Mesenchymal stem cell (in vitro differentiated cells and primary cell): ENCODE measurements at regions not wholly inside any gene's neighbourhood (a gene's known extent, or its start where the extent isn't known, plus 50 kb on each side); places are given as distances from the start of the nearest gene placed in this dataset.

ENCODE experiments used
- DNase-seq: peaks from one replicate; pipeline ENCODE4 v3.0.0-alpha.2; 2013
- H2AFZ ChIP-seq: one replicate; pipeline ENCODE4 v1.6.1; 2013; ENCODE audit warnings: low read depth, mild to moderate bottlenecking, control low read depth, inconsistent platforms, low read length, moderate library complexity
- H2AK5ac ChIP-seq: 2 replicates; pipeline ENCODE4 v1.6.1; 2013; ENCODE audit warnings: low read length, moderate library complexity, mild to moderate bottlenecking, inconsistent platforms; ENCODE audit not compliant: severe bottlenecking
- H2BK120ac ChIP-seq: one replicate; pipeline ENCODE4 v1.6.1; 2013; ENCODE audit warnings: low read depth, mild to moderate bottlenecking, inconsistent platforms, low read length, moderate library complexity
- H2BK12ac ChIP-seq, 2 experiments: one replicate each; pipeline ENCODE4 v1.6.1; 2013; ENCODE audit warnings: inconsistent platforms in 2 of 2, low read length in 2 of 2, mild to moderate bottlenecking in 2 of 2, moderate library complexity in 2 of 2, control low read depth in 1 of 2
- H2BK15ac ChIP-seq: one replicate; pipeline ENCODE4 v1.6.1; 2013; ENCODE audit warnings: mild to moderate bottlenecking, low read depth, inconsistent platforms; ENCODE audit not compliant: poor library complexity, severe bottlenecking
- H2BK5ac ChIP-seq: 2 replicates; pipeline ENCODE4 v1.6.1; 2013; ENCODE audit warnings: low read depth, mild to moderate bottlenecking, low read length, control low read depth, inconsistent platforms; ENCODE audit not compliant: poor library complexity, severe bottlenecking
- H3K14ac ChIP-seq, 2 experiments: one replicate each; pipeline ENCODE4 v1.6.1; 2013; ENCODE audit warnings: inconsistent platforms in 2 of 2, low read length in 2 of 2, control low read depth in 1 of 2, mild to moderate bottlenecking in 1 of 2, moderate library complexity in 1 of 2
- H3K18ac ChIP-seq, 2 experiments: one replicate each; pipeline ENCODE4 v1.6.1; 2013; ENCODE audit warnings: inconsistent platforms in 2 of 2, low read length in 2 of 2, control low read depth in 1 of 2, low read depth in 1 of 2, mild to moderate bottlenecking in 1 of 2
- H3K23ac ChIP-seq, 2 experiments: one replicate each; pipeline ENCODE4 v1.6.1; 2013; ENCODE audit warnings: inconsistent platforms in 2 of 2, low read length in 2 of 2, mild to moderate bottlenecking in 2 of 2, moderate library complexity in 2 of 2, control low read depth in 1 of 2
- H3K27ac ChIP-seq: 2 replicates; pipeline ENCODE4 v1.5.1; 2013; ENCODE audit warnings: mild to moderate bottlenecking, moderate library complexity, low read length, control low read depth, inconsistent platforms; ENCODE audit not compliant: poor library complexity, severe bottlenecking
- H3K27me3 ChIP-seq, 2 experiments: 2 replicates each; pipeline versions ENCODE4 v1.6.1 to v1.7.0; 2013; ENCODE audit warnings: low read length in 2 of 2, mild to moderate bottlenecking in 2 of 2, moderate library complexity in 2 of 2, control low read depth in 1 of 2, inconsistent platforms in 1 of 2; ENCODE audit not compliant: control insufficient read depth in 1 of 2, insufficient read depth in 1 of 2
- H3K36me3 ChIP-seq, 2 experiments: 2 replicates each; pipeline versions ENCODE4 v1.6.1 to v1.7.0; 2013; ENCODE audit warnings: low read length in 2 of 2, control low read depth in 1 of 2, inconsistent platforms in 1 of 2, low read depth in 1 of 2, mild to moderate bottlenecking in 1 of 2; ENCODE audit not compliant: insufficient read depth in 2 of 2, control insufficient read depth in 1 of 2
- H3K4ac ChIP-seq, 2 experiments: one replicate each; pipeline ENCODE4 v1.6.1; 2013; ENCODE audit warnings: inconsistent platforms in 2 of 2, low read length in 2 of 2, mild to moderate bottlenecking in 2 of 2, moderate library complexity in 2 of 2, control low read depth in 1 of 2, low read depth in 1 of 2
- H3K4me1 ChIP-seq: 2 replicates; pipeline ENCODE4 v1.6.1; 2013; ENCODE audit warnings: low read depth, low read length, control low read depth; ENCODE audit not compliant: control insufficient read depth, insufficient read depth
- H3K4me2 ChIP-seq: 2 replicates; pipeline ENCODE4 v1.6.1; 2013; ENCODE audit warnings: low read length, mild to moderate bottlenecking, inconsistent platforms; ENCODE audit not compliant: poor library complexity, severe bottlenecking
- H3K4me3 ChIP-seq, 2 experiments: 2 replicates each; pipeline versions ENCODE4 v1.5.1 to v1.7.0; 2013; ENCODE audit warnings: low read length in 2 of 2, mild to moderate bottlenecking in 2 of 2, control low read depth in 1 of 2, low read depth in 1 of 2; ENCODE audit not compliant: insufficient read depth in 1 of 2
- H3K79me1 ChIP-seq: replicated peaks from 2 replicates; pipeline ENCODE4 v1.6.1; 2013; ENCODE audit warnings: mild to moderate bottlenecking, control low read depth, low read length, inconsistent platforms; ENCODE audit not compliant: poor library complexity, severe bottlenecking
- H3K9ac ChIP-seq: 2 replicates; pipeline ENCODE4 v1.7.0; 2013; ENCODE audit warnings: mild to moderate bottlenecking, low read length, moderate library complexity
- H3K9me3 ChIP-seq: 2 replicates; pipeline ENCODE4 v1.7.0; 2013; ENCODE audit warnings: mild to moderate bottlenecking, low read length; ENCODE audit not compliant: control insufficient read depth
- H4K8ac ChIP-seq: one replicate; pipeline ENCODE4 v1.6.1; 2013; ENCODE audit warnings: inconsistent platforms, mild to moderate bottlenecking, low read length, moderate library complexity
- H4K91ac ChIP-seq: one replicate; pipeline ENCODE4 v1.6.1; 2013; ENCODE audit warnings: mild to moderate bottlenecking, low read length, inconsistent platforms
- whole genome bisulfite sequencing: methylation state at CpG from one replicate; pipeline ENCODE4 v1.1.7; 2013; ENCODE audit warnings: mixed read lengths; 5-methylcytosine and 5-hydroxymethylcytosine counted together

DNA sequence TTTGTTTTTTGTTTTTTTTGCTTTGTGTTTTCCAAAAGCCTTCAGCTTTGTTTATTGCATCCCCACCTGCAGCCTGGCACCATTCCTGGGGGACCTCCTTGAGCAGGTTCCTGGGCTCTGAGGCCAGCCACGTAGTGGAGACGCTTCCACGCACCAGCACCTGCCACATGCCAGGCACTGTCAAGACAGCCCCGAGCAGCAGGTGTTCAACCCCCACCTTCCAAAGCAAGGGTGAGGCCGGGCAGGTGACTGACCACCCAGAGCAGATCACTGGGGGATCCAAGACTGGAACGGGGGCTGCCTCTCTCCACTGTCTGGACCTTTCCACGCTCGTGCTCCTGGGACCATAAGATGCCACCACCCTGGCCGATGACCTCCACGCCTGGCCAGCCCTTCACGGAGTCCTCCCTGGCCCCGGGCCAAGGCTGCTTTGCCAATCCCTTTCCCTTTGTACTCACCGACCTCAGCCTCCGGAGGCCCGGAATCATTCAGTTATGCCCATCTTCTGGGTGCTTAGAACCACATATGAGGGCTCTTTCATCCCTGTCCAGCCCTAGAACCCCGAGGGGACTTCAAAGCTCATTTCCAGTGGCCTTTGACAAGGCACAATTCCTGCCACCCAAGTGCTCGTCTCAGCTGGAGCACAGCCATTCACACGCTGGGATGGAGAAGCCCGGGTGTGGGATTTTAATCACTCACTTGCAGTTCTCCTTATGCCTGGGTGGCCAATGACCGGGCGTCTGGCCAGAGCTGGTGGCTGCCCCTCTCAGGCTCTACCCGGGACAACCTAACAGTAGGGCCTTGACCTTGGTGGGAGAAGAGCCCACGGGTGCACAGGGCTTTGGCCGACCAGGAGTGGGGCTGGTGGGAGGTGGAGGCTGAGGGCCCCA is 330.8 kb downstream of the NPHP4 start:
- Histone ChIP-seq H4K8ac (no peak overlapping the region), H2BK15ac (no peak overlapping the region), H2AK5ac (no peak overlapping the region), H4K91ac (no peak overlapping the region), H3K36me3 (peaks cover 0 to 2% of the 10 kb centered on the region in 2 experiments), H3K9me3 (no peaks in the 10 kb centered on the region), H3K9ac (no peak overlapping the region), H2BK12ac (no peak overlapping the region), H3K4me3 (no peak overlapping the region), H2BK5ac (no peak overlapping the region), H3K27me3 (no peaks in the 10 kb centered on the region), H2BK120ac (no peak overlapping the region), H3K4me2 (no peak overlapping the region), H3K4me1 (no peaks in the 10 kb centered on the region), H3K79me1 (no peaks in the 10 kb centered on the region), H2AFZ (no peak overlapping the region), H3K14ac (no peak overlapping the region), H3K27ac (no peak overlapping the region), H3K4ac (no peak overlapping the region), H3K23ac (no peak overlapping the region), H3K18ac (no peak overlapping the region)
- DNase-seq, result no peak
- WGBS, result 86% methylated on average over 23 of the region's 24 CpGs

DNA sequence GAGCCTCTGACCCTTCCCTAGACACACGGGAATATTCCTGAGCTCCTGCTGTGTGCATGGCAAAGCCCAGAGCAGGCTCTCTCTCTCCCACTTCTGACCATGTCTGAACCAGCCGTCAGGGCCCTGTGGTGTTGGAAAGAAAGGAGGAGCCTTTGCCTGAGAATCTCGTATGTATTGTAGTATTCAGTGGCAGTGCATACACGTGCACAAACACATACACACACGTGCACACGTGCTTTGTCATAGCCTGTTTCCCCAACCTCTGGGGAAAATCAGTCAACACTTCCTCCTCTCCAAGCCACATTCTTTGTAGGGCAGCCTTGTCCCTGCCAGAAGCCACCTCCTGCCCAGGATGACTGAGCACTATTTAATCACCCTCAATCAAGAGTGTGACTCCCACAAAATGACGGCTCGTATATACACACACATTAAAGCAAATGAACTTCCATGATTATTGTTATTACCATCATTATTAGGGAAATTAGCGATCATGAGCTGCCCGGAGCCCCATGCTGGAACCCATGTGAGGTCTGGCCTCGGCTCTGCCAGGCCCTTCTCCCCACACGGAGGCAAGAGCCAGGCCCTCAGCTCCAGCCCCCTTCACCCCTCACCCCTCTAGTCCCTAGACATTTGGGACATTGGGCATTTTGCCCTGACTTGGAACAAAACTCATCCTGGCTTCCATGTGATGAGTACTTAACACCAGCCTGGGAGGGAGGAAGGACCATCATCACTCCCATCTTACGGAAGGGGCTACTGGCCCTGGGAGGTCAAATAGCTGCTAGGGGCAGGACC is 331.9 kb downstream of the NPHP4 start:
- no peak overlapping the region for H3K4me3 ChIP-seq
- H3K36me3 ChIP-seq, result peaks cover 0 to 2% of the 10 kb centered on the region in 2 experiments
- H2AK5ac ChIP-seq, result no peak overlapping the region
- H3K4me2 ChIP-seq, result no peak overlapping the region
- no peak overlapping the region for H2AFZ ChIP-seq
- H3K27ac ChIP-seq, result no peak overlapping the region
- no peak overlapping the region for H3K18ac ChIP-seq
- no peak overlapping the region for H2BK5ac ChIP-seq
- H3K4ac ChIP-seq, result no peak overlapping the region
- H3K4me1 ChIP-seq, result no peaks in the 10 kb centered on the region
- WGBS, result 70% methylated on average over 12 of the region's 13 CpGs
- DNase-seq, result no peak
- H4K91ac ChIP-seq, result no peak overlapping the region
- no peak overlapping the region for H2BK120ac ChIP-seq
- no peak overlapping the region for H3K14ac ChIP-seq
- H3K9me3 ChIP-seq, result no peaks in the 10 kb centered on the region
- H3K27me3 ChIP-seq, result no peaks in the 10 kb centered on the region
- no peak overlapping the region for H3K23ac ChIP-seq
- no peak overlapping the region for H2BK12ac ChIP-seq
- H2BK15ac ChIP-seq, result no peak overlapping the region
- no peak overlapping the region for H3K9ac ChIP-seq
- no peak overlapping the region for H4K8ac ChIP-seq
- H3K79me1 ChIP-seq, result no peaks in the 10 kb centered on the region

DNA sequence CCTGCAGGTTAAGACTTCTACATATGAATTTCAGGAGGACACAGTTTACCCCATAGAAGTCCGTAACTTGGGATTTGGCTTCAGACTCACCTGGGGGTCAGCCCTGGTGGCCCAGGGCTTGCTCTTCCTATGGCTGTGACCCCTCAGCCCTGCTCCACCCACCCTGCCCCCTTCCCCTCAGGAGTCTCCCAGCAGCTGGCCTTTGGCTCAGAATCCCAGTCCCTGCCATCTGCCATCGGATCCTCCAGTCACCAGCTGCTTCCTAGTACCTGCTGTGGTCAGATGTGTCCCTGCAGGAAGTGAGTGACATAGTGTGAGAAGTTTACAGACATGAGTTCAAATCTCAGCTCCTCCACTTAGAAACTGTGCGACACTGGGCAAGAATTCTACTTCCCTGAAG is 332.6 kb downstream of the NPHP4 start:
- Histone ChIP-seq H3K4me1 (no peaks in the 10 kb centered on the region), H3K4ac (no peak overlapping the region), H2BK15ac (no peak overlapping the region), H3K27me3 (no peaks in the 10 kb centered on the region), H3K23ac (no peak overlapping the region), H2BK120ac (no peak overlapping the region), H3K9me3 (no peaks in the 10 kb centered on the region), H3K18ac (no peak overlapping the region), H2AFZ (no peak overlapping the region), H3K36me3 (peaks cover 0 to 2% of the 10 kb centered on the region in 2 experiments), H3K4me2 (no peak overlapping the region), H2BK5ac (no peak overlapping the region), H3K79me1 (no peaks in the 10 kb centered on the region), H4K8ac (no peak overlapping the region), H4K91ac (no peak overlapping the region), H3K27ac (no peak overlapping the region), H2AK5ac (no peak overlapping the region), H3K14ac (no peak overlapping the region), H3K4me3 (no peak overlapping the region), H2BK12ac (no peak overlapping the region), H3K9ac (no peak overlapping the region)
- WGBS, result 85% methylated on average over 2 of the region's 3 CpGs
- DNase-seq, result no peak
